Large intestine (tissue), 3 donors: ENCODE measurements at regions not wholly inside any gene's neighbourhood (a gene's known extent, or its start where the extent isn't known, plus 50 kb on each side); places are given as distances from the start of the nearest gene placed in this dataset.
"Not testable (repeated sequence)": the region's sequence is repeated elsewhere in the genome, so short reads cannot be mapped to it uniquely, and the experiment has no call there.

ENCODE experiments used
- DNase-seq, 2 donors: peaks; one replicate each; pipeline versions ENCODE4 v3.0.0 to v3.0.0-alpha.2; 2013
- H3K27ac ChIP-seq: one replicate; pipeline ENCODE4 v1.5.1; 2013; ENCODE audit warnings: low read length
- H3K27me3 ChIP-seq: 2 replicates; pipeline ENCODE4 v1.6.1; 2013; ENCODE audit warnings: low read length; ENCODE audit not compliant: control insufficient read depth, insufficient read depth
- H3K36me3 ChIP-seq: 2 replicates; pipeline ENCODE4 v1.6.1; 2013; ENCODE audit warnings: low read length; ENCODE audit not compliant: control insufficient read depth, insufficient read depth
- H3K4me1 ChIP-seq: one replicate; pipeline ENCODE4 v1.6.1; 2013; ENCODE audit warnings: low read length; ENCODE audit not compliant: control insufficient read depth, insufficient read depth
- H3K4me3 ChIP-seq: one replicate; pipeline ENCODE4 v1.5.1; 2013; ENCODE audit warnings: low read length
- H3K9me3 ChIP-seq: one replicate; pipeline ENCODE4 v1.6.1; 2013; ENCODE audit warnings: mild to moderate bottlenecking, low read depth, low read length, moderate library complexity; ENCODE audit not compliant: control insufficient read depth
- WGBS: methylation state at CpG from one replicate; pipeline ENCODE4 v1.1.5; 2013; ENCODE audit warnings: low lambda C conversion rate; ENCODE audit not compliant: insufficient coverage; 5-methylcytosine and 5-hydroxymethylcytosine counted together

GRCh38 chr21:6363591-6363990 lies 4157.8 kb upstream of the TPTE start:
- not testable (repeated sequence) for DNase-seq, H3K27ac ChIP-seq, H3K4me3 ChIP-seq, H3K9me3 ChIP-seq, H3K4me1 ChIP-seq, H3K36me3 ChIP-seq, H3K27me3 ChIP-seq
- no CpG with 5 or more reads among the region's 1 CpG for WGBS

- H3K9me3 ChIP-seq, H3K36me3 ChIP-seq, H3K27ac ChIP-seq, H3K4me1 ChIP-seq, H3K27me3 ChIP-seq: not testable (repeated sequence)
- peak in 1 of 2 donors; percentile 34 for DNase-seq
- WGBS: no CpG with 5 or more reads among the region's 7 CpGs
- peak overlapping the region; percentile 35 for H3K4me3 ChIP-seq
Measured at GRCh38 chr21:6368824-6369223, 4152.6 kb upstream of the TPTE start.

- H3K27ac ChIP-seq: not testable (repeated sequence)
Measured at GRCh38 chr21:6373253-6373652, 4148.1 kb upstream of the TPTE start.

GRCh38 chr21:6374232-6374631 lies 4147.2 kb upstream of the TPTE start:
- H3K27ac ChIP-seq, H3K4me3 ChIP-seq, H3K4me1 ChIP-seq, H3K36me3 ChIP-seq, H3K27me3 ChIP-seq, H3K9me3 ChIP-seq: not testable (repeated sequence)
- 48% methylated on average over 3 of the region's 12 CpGs for WGBS
- DNase-seq: peak; percentile 3 to 39

More at GRCh38 chr21:6373253-6373652, 4148.1 kb upstream of the TPTE start:
- H3K4me1 ChIP-seq, H3K27me3 ChIP-seq, H3K36me3 ChIP-seq, H3K9me3 ChIP-seq, H3K4me3 ChIP-seq: not testable (repeated sequence)
- DNase-seq: peak in 1 of 2 donors; percentile 1
- no CpG with 5 or more reads among the region's 3 CpGs for WGBS

GRCh38 chr21:6374926-6375325 lies 4146.5 kb upstream of the TPTE start:
- WGBS: 73% methylated on average over 2 of the region's 4 CpGs
- H3K27ac ChIP-seq, H3K36me3 ChIP-seq: not testable (repeated sequence)

GRCh38 chr21:6375776-6376175 lies 4145.6 kb upstream of the TPTE start:
- WGBS: no CpG with 5 or more reads among the region's 5 CpGs
- not testable (repeated sequence) for H3K36me3 ChIP-seq

More at GRCh38 chr21:6374926-6375325, 4146.5 kb upstream of the TPTE start:
- H3K9me3 ChIP-seq, H3K27me3 ChIP-seq, H3K4me3 ChIP-seq, H3K4me1 ChIP-seq: not testable (repeated sequence)
- DNase-seq: peak; percentile 1 to 3

GRCh38 chr21:6376321-6377070 lies 4144.9 kb upstream of the TPTE start:
- not testable (repeated sequence) for H3K36me3 ChIP-seq, H3K4me3 ChIP-seq, H3K4me1 ChIP-seq, H3K27ac ChIP-seq, H3K27me3 ChIP-seq, H3K9me3 ChIP-seq
- peak in 1 of 2 donors; percentile 1 for DNase-seq
- 74% methylated on average over 6 of the region's 9 CpGs for WGBS

More at GRCh38 chr21:6375776-6376175, 4145.6 kb upstream of the TPTE start:
- H3K27ac ChIP-seq, H3K9me3 ChIP-seq, H3K4me3 ChIP-seq, DNase-seq, H3K4me1 ChIP-seq, H3K27me3 ChIP-seq: not testable (repeated sequence)
